ENCODE measurements at regions not wholly inside any gene's neighbourhood (a gene's known extent, or its start where the extent isn't known, plus 50 kb on each side); places are given as distances from the start of the nearest gene placed in this dataset.

GRCh38 chr13:93036380-93036779 is 190.2 kb upstream of the GPC6 start:
- TF ChIP-seq, protein P1, sequence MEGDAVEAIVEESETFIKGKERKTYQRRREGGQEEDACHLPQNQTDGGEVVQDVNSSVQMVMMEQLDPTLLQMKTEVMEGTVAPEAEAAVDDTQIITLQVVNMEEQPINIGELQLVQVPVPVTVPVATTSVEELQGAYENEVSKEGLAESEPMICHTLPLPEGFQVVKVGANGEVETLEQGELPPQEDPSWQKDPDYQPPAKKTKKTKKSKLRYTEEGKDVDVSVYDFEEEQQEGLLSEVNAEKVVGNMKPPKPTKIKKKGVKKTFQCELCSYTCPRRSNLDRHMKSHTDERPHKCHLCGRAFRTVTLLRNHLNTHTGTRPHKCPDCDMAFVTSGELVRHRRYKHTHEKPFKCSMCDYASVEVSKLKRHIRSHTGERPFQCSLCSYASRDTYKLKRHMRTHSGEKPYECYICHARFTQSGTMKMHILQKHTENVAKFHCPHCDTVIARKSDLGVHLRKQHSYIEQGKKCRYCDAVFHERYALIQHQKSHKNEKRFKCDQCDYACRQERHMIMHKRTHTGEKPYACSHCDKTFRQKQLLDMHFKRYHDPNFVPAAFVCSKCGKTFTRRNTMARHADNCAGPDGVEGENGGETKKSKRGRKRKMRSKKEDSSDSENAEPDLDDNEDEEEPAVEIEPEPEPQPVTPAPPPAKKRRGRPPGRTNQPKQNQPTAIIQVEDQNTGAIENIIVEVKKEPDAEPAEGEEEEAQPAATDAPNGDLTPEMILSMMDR (IDR thresholded peaks at IDR 0.05; ENCODE audit: extremely low read depth in 1 of 2, insufficient read depth in 1 of 2, low read depth in 1 of 2, low read length in 2 of 2) = no peak
- TF ChIP-seq POLR2AphosphoS5 (IDR thresholded peaks at IDR 0.05; ENCODE audit: insufficient read depth, low read depth, low read length) (no peak), POLR2A (IDR thresholded peaks at IDR 0.05; ENCODE audit: low read depth, low read length) (no peak), EZH2 (IDR thresholded peaks at IDR 0.05; ENCODE audit: borderline replicate concordance, low read depth, low read length, severe bottlenecking) (no peak), JUN (IDR thresholded peaks at IDR 0.05; ENCODE audit: borderline replicate concordance, insufficient read depth, insufficient read length, low read depth) (no peak), GATA2 (IDR thresholded peaks at IDR 0.05; ENCODE audit: insufficient read depth, insufficient read length, low read depth, low read length) (no peak), FOS (IDR thresholded peaks at IDR 0.05; ENCODE audit: borderline replicate concordance, insufficient read depth, low read length) (no peak)
- TF ChIP-seq, protein P2, sequence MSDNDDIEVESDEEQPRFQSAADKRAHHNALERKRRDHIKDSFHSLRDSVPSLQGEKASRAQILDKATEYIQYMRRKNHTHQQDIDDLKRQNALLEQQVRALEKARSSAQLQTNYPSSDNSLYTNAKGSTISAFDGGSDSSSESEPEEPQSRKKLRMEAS (IDR thresholded peaks at IDR 0.05; ENCODE audit: insufficient read depth, insufficient read length) = no peak

Measured in endothelial cell of umbilical vein (primary cell).